Colon (tissue), 2 donors: ENCODE measurements at regions not wholly inside any gene's neighbourhood (a gene's known extent, or its start where the extent isn't known, plus 50 kb on each side); places are given as distances from the start of the nearest gene placed in this dataset.
"Not testable (repeated sequence)": the region's sequence is repeated elsewhere in the genome, so short reads cannot be mapped to it uniquely, and the experiment has no call there.

Experiments used
- FAIRE-seq: peaks from 2 replicates; lab custom pipeline; 2012; peaks lifted over from hg19 to GRCh38; lab: Jason Lieb, UNC
- donor health status: control.
- donor health status: control.

- FAIRE-seq, result not testable (repeated sequence)
Observed at GRCh38 chr19:34871911-34872310, 54.8 kb upstream of the ZNF30 start.

GRCh38 chr19:34867631-34868030 is 59.1 kb upstream of the ZNF30 start:
- no peak for FAIRE-seq

GRCh38 chr19:34865225-34865624 is 61.5 kb upstream of the ZNF30 start:
- FAIRE-seq, result not testable (repeated sequence)

GRCh38 chr19:34859823-34860736 is 66.6 kb upstream of the ZNF30 start:
- FAIRE-seq, result not testable (repeated sequence)

DNA sequence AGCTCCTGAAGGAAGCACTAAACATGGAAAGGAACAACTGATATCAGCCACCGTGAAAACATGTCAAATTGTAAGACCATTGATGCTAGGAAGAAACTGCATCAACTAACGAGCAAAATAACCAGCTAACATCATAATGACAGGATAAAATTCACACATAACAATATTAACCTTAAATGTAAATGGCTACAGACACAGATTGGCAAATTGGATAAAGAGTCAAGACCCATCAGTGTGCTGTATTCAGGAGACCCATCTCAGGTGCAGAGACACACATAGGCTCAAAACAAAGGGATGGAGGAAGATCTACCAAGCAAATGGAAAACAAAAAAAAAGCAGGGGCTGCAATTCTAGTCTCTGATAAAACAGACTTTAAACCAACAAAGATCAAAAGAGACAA is 67.4 kb upstream of the ZNF30 start:
- FAIRE-seq, result not testable (repeated sequence)

DNA sequence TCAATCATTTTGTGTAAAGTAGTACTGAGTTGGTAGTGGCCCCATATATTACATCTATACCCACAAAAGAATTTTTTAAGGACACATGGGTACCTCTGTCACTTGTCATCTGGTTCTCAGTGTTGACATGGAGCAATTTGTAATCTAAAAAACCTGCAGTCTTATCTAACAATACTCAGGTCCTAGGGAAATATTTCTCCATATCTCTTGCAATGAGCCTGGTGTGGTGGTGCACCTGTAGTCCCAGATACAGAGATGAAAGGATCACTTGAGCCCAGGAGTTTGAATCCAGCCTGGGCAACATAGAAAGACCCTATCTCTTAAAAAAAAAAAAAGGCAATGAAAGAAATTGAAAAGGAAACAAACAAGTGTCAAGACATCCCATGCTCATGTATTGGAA is 70.7 kb upstream of the ZNF30 start:
- no peak for FAIRE-seq

DNA sequence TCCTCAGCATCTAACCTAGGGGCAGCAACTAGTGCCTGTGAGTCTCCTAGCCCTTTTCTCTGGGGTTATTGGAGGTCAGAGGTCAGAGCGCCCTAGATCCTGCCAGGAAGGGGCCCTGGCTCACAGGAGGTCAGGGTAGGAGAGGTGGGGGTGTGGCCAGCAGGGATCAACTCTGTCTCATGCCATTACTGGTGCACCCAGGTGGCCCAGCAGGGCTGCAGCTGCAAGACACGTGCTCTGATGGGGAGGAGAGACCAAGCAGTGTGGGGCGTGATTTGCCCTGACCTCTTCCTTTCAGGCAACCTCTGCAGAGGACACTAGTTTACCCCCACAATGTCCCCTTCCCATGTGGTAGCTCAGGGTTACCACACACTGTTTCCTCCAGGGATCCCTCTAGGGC is 73.3 kb upstream of the ZNF30 start:
- no peak for FAIRE-seq

DNA sequence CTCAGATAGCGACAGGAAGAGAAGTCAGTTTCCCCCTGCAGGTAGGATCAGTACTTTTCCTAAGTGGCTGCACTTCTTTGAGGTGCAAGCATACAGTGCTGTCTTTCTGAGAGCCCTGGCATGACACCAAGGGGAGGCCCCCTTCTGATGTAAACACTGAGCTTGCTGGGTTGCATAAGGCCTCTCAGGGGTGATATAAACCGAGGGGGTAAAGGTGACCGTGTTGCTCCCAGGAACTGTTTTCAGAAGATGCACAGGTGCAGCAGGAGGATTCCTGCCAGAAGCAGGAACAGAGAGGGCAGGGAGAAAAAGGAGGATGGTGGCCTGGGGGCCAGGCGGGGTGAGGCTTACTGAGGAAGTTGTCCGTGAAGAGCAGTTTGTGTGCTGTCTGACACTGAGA is 74.0 kb upstream of the ZNF30 start:
- no peak for FAIRE-seq

- FAIRE-seq, result no peak
Observed at GRCh38 chr19:34851277-34851804, 75.4 kb upstream of the ZNF30 start.

DNA sequence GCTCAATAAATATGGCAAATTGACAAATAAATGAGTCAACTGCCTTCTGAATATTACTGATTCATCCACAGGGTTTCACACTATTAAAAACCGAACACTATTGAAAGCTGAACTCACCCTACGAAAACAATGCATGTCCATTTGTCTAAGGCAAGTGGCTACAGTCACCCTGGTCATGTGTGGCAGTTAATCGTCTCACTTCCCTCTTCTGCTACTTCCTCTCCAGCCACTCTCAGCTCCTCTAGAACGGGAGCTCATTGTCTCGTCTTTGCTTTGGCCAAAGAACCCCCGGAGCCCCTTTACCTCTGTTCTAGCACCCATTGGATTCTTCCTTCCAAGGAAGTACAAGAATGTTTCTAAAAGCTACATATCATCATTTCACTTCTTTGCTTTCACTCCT is 74.4 kb upstream of the ZNF599 start:
- FAIRE-seq, result no peak

DNA sequence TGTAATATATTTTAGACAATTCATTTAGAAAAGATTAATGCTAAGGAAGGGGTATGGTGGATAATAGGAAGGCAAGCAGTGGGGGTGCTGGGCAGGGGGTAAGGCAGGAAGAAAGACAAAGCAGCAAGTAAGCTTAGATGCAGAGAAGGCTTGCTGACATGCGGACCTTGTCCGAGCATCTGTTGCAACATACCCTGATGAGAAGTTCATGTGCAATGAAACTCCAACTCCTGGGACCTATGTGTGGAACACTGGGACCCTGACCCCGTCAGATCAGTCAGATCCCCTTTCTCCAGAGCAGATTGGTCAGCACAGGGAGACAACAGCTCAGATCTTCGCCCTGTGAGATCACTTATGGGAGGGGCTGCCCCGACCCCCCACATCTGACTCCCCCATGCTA is 71.3 kb upstream of the ZNF599 start:
- FAIRE-seq, result no peak

DNA sequence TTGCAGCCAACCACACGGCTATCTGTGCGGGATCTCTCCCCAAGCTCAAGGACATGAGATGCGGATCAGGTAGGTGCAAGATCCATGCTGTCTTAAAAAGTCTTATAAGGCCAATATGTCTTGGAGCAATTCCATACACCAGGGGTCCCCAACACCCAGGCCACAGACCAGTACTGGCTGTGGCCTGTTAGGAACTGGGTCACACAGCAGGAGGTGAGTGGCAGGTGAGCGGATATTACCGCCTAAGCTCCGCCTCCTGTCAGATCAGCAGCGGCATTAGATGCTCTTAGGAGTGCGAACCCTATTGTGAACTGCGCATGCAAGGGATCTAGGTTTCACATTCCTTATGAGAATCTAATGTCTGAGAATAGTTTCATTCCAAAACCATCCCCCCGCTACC is 68.8 kb upstream of the ZNF599 start:
- no peak for FAIRE-seq

DNA sequence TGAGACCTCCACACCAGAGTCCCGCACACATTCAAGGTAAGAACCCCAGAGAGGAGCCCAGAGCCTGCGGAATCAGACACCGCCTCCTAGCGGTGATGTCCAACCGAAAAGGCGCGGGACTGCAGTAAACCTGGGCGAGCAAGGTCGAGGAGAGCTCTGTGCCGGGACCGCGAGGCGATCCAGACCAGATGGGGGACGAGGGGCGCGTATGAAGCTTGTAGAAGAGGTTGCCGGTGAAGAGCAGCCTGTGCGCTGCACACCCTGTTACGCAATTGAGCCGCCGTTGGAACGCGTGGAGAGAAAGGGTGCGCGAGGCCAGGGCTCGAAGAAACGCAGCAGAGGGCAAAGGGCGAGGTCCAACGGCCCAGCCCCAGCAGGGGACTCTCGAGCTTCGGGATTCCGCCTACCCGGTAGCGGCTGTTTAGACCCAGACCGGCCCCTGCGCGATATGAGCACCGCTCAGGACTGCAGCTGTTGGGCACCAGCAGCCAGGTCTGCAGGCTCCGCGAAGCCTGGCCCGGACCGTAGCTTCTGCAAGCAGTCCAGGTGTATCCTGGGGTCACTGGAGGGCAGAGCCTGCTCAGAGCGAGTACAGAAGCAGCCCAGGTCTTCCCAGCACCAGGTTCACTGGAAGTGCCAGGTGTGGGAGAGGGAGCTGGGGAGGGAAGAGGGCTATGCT is 65.9 kb upstream of the ZNF599 start:
- FAIRE-seq, result no peak

GRCh38 chr19:34838248-34838647 is 65.2 kb upstream of the ZNF599 start:
- no peak for FAIRE-seq

GRCh38 chr19:34837262-34837661 is 64.2 kb upstream of the ZNF599 start:
- no peak for FAIRE-seq

- no peak for FAIRE-seq
Observed at GRCh38 chr19:34835631-34836351, 62.8 kb upstream of the ZNF599 start.

- FAIRE-seq, result no peak
Observed at GRCh38 chr19:34834472-34835061, 61.6 kb upstream of the ZNF599 start.

- no peak for FAIRE-seq
Observed at GRCh38 chr19:34832581-34833112, 59.6 kb upstream of the ZNF599 start.

- no peak for FAIRE-seq
Observed at GRCh38 chr19:34831714-34832113, 58.7 kb upstream of the ZNF599 start.

DNA sequence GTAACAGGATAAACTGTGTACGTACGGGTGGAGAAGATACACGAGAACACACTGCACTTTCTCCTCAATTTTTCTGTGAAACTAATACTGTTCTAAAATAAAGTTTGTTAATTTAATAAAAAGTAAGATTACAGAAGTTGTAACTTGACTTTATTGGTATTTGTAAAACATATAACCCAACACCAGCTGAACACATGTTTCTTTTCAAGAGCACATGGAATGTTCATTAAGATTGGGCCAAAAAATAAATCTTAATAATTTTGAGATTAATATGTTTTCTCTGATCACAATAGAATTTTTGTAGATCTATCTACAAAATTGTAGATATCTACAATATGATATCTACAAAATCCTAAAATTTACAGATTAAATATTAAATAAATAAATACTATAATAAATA is 55.1 kb upstream of the ZNF599 start:
- peak; percentile 87 for FAIRE-seq

GRCh38 chr19:34825212-34825611 is 52.2 kb upstream of the ZNF599 start:
- no peak for FAIRE-seq

DNA sequence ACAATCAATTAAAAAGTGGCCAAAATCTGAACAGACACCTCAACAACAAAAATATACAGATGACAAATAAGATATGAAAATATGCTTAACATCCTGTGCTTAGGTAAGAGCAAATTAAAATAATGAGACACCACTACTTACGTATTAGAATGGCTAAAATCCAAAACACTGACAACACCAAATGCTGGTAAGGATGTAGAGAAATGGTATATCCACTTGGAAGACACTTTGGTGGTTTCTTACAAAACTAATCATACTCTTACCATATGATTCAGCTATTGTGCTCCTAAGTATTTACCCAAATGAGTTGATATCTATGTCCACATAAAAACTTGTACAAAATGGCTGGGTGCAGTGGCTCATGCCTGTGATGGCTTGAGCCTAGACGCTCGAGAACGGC is 51.7 kb upstream of the ZNF599 start:
- FAIRE-seq, result no peak
